GM10248 (cell line): ENCODE measurements at regions not wholly inside any gene's neighbourhood (a gene's known extent, or its start where the extent isn't known, plus 50 kb on each side); places are given as distances from the start of the nearest gene placed in this dataset.

ENCODE experiments used
- CTCF ChIA-PET: fragments of 300-600 bp; sonication (Branson Sonifier 250); formaldehyde crosslinking; extraction: SDS; loops from one replicate; lab custom pipeline; 2021; ENCODE audit warnings: antibody characterized with exemption; lab: Yijun Ruan, JAX
- POLR2A ChIA-PET: fragments of 350-650 bp; sonication (Branson Sonifier 250); formaldehyde crosslinking; extraction: SDS; loops from one replicate; lab custom pipeline; 2020; ENCODE audit warnings: antibody characterized with exemption; lab: Yijun Ruan, JAX
- DNase-seq: peaks from one replicate; pipeline ENCODE4 v3.0.0; 2012; ENCODE audit errors: extremely low spot score
- CTCF ChIP-seq: IDR thresholded peaks from 2 replicates; pipeline ENCODE4 v1.5.1; 2012; ENCODE audit warnings: mild to moderate bottlenecking, low read depth; ENCODE audit errors: extremely low read depth, missing control alignments, control extremely low read depth

GRCh38 chr5:4868140-4868735, 271.9 kb upstream of the ADAMTS16 start:
- peak; percentile 70 for DNase-seq
- ChIA-PET POLR2A (no interaction called here), CTCF (interaction anchor here (0.8 to 1.7 kb wide), 10 partner anchors 8 to 551 kb away, joined by 3 to 16 read pairs (median 6); no protein-coding TSS in a partner anchor)
- TF ChIP-seq CTCF = peak; percentile 80

GRCh38 chr5:4873652-4874051, 266.5 kb upstream of the ADAMTS16 start:
- POLR2A ChIA-PET = no interaction called here
- DNase-seq = no peak
- no peak for TF ChIP-seq CTCF
- CTCF ChIA-PET = interaction anchor here (1.0 kb wide), 1 partner anchor 548 kb away, joined by 3 read pairs; no protein-coding TSS in a partner anchor

- ChIA-PET CTCF (interaction anchor here (1.0 to 1.2 kb wide), 2 partner anchors 250 to 547 kb away, joined by 3 read pairs; no protein-coding TSS in a partner anchor), POLR2A (no interaction called here)
- DNase-seq = no peak
- no peak for TF ChIP-seq CTCF
Measured at GRCh38 chr5:4874097-4874496, 266.0 kb upstream of the ADAMTS16 start.

- TF ChIP-seq CTCF = no peak
- no peak for DNase-seq
- POLR2A ChIA-PET = no interaction called here
- CTCF ChIA-PET = interaction anchor here (0.8 to 2.9 kb wide), 6 partner anchors 9 to 542 kb away, joined by 3 to 11 read pairs (median 4); no protein-coding TSS in a partner anchor
Measured at GRCh38 chr5:4875942-4876341, 264.2 kb upstream of the ADAMTS16 start.

GRCh38 chr5:4876804-4877203, 263.3 kb upstream of the ADAMTS16 start:
- POLR2A ChIA-PET = no interaction called here
- CTCF ChIA-PET = interaction anchor here (0.7 to 2.9 kb wide), 4 partner anchors 9 to 541 kb away, joined by 3 to 11 read pairs (median 4); no protein-coding TSS in a partner anchor
- TF ChIP-seq CTCF = no peak

GRCh38 chr5:4877579-4877978, 262.6 kb upstream of the ADAMTS16 start:
- DNase-seq = no peak
- TF ChIP-seq CTCF = no peak
- CTCF ChIA-PET = interaction anchor here (1.1 to 3.5 kb wide), 4 partner anchors 15 to 541 kb away, joined by 3 to 21 read pairs (median 10); no protein-coding TSS in a partner anchor
- POLR2A ChIA-PET = no interaction called here

More at GRCh38 chr5:4876804-4877203, 263.3 kb upstream of the ADAMTS16 start:
- DNase-seq = no peak
